GM23338 (cell line): ENCODE measurements at regions not wholly inside any gene's neighbourhood (a gene's known extent, or its start where the extent isn't known, plus 50 kb on each side); places are given as distances from the start of the nearest gene placed in this dataset.

Experiments used
- ATAC-seq: fragments of 200-7000 bp; cut with Tn5 transposase; 3 replicates; pipeline ENCODE4 v1.9.1; 2020
- DNase-seq: peaks from one replicate; pipeline ENCODE4 v3.0.0-alpha.2; 2015; ENCODE audit warnings: low spot score
- H2AFZ ChIP-seq: fragments of 200-600 bp; sonication (generic); 2 replicates; pipeline ENCODE4 v1.8.0; 2016; ENCODE audit warnings: antibody characterized with exemption, mild to moderate bottlenecking, moderate library complexity
- H3F3A ChIP-seq: fragments of 200-600 bp; sonication (generic); replicated peaks from 2 replicates; pipeline ENCODE4 v1.8.0; 2017; ENCODE audit warnings: antibody characterized with exemption, mixed run types, low read depth
- H3K27ac ChIP-seq: fragments of 200-600 bp; sonication (generic); 2 replicates; pipeline ENCODE4 v1.6.1; 2016; ENCODE audit warnings: low read depth
- H3K27me3 ChIP-seq: fragments of 200-600 bp; sonication (generic); 2 replicates; pipeline ENCODE4 v1.8.0; 2016; ENCODE audit warnings: mild to moderate bottlenecking, mixed run types, moderate library complexity; ENCODE audit not compliant: insufficient read depth
- H3K36me3 ChIP-seq: fragments of 200-600 bp; sonication (generic); 2 replicates; pipeline ENCODE4 v1.8.0; 2016; ENCODE audit warnings: mild to moderate bottlenecking; ENCODE audit not compliant: insufficient read depth
- H3K4me1 ChIP-seq: fragments of 200-600 bp; sonication (generic); 2 replicates; pipeline ENCODE4 v1.8.0; 2016; ENCODE audit warnings: mild to moderate bottlenecking, moderate library complexity; ENCODE audit not compliant: insufficient read depth
- H3K4me2 ChIP-seq: fragments of 200-600 bp; sonication (generic); 2 replicates; pipeline ENCODE4 v1.7.1; 2017; ENCODE audit warnings: mixed run types
- H3K4me3 ChIP-seq: fragments of 200-600 bp; sonication (generic); 2 replicates; pipeline ENCODE4 v1.6.1; 2016; ENCODE audit warnings: mixed run types
- H3K79me2 ChIP-seq: fragments of 200-600 bp; sonication (generic); replicated peaks from 2 replicates; pipeline ENCODE4 v1.8.0; 2017; ENCODE audit warnings: mild to moderate bottlenecking; ENCODE audit not compliant: insufficient read depth
- H3K9me2 ChIP-seq: fragments of 200-600 bp; sonication (generic); 2 replicates; pipeline ENCODE4 v1.8.0; 2017; ENCODE audit not compliant: insufficient read depth
- H4K20me1 ChIP-seq: fragments of 200-600 bp; sonication (generic); replicated peaks from 2 replicates; pipeline ENCODE4 v1.8.0; 2017; ENCODE audit warnings: mild to moderate bottlenecking; ENCODE audit not compliant: insufficient read depth
- H3K27ac Mint-ChIP-seq: 2 replicates; pipeline ENCODE4 v1.8.0; 2020; ENCODE audit warnings: inconsistent platforms, mild to moderate bottlenecking, moderate library complexity, mixed read lengths
- H3K27me3 Mint-ChIP-seq: 3 replicates; pipeline ENCODE4 v1.8.0; 2022; ENCODE audit warnings: low read depth, mild to moderate bottlenecking, moderate library complexity, mixed read lengths, inconsistent platforms; ENCODE audit not compliant: insufficient read depth, poor library complexity
- H3K36me3 Mint-ChIP-seq: 3 replicates; pipeline ENCODE4 v1.8.0; 2021; ENCODE audit warnings: low read depth, mild to moderate bottlenecking, inconsistent platforms, moderate library complexity, mixed read lengths
- H3K4me1 Mint-ChIP-seq: 3 replicates; pipeline ENCODE4 v1.8.0; 2020; ENCODE audit warnings: mild to moderate bottlenecking, inconsistent platforms, mixed read lengths
- H3K4me3 Mint-ChIP-seq: 3 replicates; pipeline ENCODE4 v1.8.0; 2021; ENCODE audit warnings: moderate library complexity, mild to moderate bottlenecking, inconsistent platforms, mixed read lengths
- H3K9me3 Mint-ChIP-seq: 3 replicates; pipeline ENCODE4 v1.8.0; 2020; ENCODE audit warnings: moderate library complexity, mild to moderate bottlenecking, inconsistent platforms, mixed read lengths
- CREB1 ChIP-seq: fragments of 250-450 bp; sonication (Bioruptor Pico); IDR thresholded peaks from 2 replicates; pipeline ENCODE4 v1.5.0; 2020; ENCODE audit warnings: low read depth, mild to moderate bottlenecking, moderate library complexity
- CTCF ChIP-seq, 2 experiments: fragments of 200-600 bp in 1 of 2; sonication (generic) in 1 of 2; conservative IDR thresholded peaks; 2 replicates each; pipeline versions ENCODE4 v1.5.1 to v1.6.1; 2016 to 2017; ENCODE audit warnings: antibody characterized with exemption in 2 of 2, low read depth in 2 of 2, mild to moderate bottlenecking in 2 of 2, moderate library complexity in 1 of 2
- EZH2 ChIP-seq: fragments of 200-600 bp; sonication (generic); IDR thresholded peaks from one replicate; pipeline ENCODE4 v1.8.0; 2017; ENCODE audit warnings: antibody characterized with exemption, mild to moderate bottlenecking, low read depth; ENCODE audit not compliant: unreplicated experiment
- JUNB ChIP-seq: IDR thresholded peaks from one replicate; pipeline ENCODE4 v1.6.1; 2016; ENCODE audit warnings: antibody characterized with exemption; ENCODE audit not compliant: unreplicated experiment
- POLR2AphosphoS5 ChIP-seq: IDR thresholded peaks from 2 replicates; pipeline ENCODE4 v1.6.1; 2016; ENCODE audit warnings: antibody characterized with exemption, low read depth
- STAT1 ChIP-seq: IDR thresholded peaks from one replicate; pipeline ENCODE4 v1.6.1; 2016; ENCODE audit warnings: antibody characterized with exemption; ENCODE audit not compliant: unreplicated experiment
- ZNF114 ChIP-seq: fragments of 250-450 bp; sonication (Bioruptor Pico); IDR thresholded peaks from 2 replicates; pipeline ENCODE4 v1.5.0; 2020; ENCODE audit warnings: mild to moderate bottlenecking, moderate library complexity
- ZNF331 ChIP-seq: fragments of 250-450 bp; sonication (Bioruptor Pico); IDR thresholded peaks from 2 replicates; pipeline ENCODE4 v1.5.0; 2020; ENCODE audit warnings: low read depth, mild to moderate bottlenecking, moderate library complexity
- TF ChIP-seq, protein P1 (sequence below): IDR thresholded peaks from 2 replicates; pipeline ENCODE4 v1.6.1; 2016; ENCODE audit warnings: antibody characterized with exemption
- TF ChIP-seq, protein P2 (sequence below): fragments of 250-450 bp; sonication (Bioruptor Pico); IDR thresholded peaks from 2 replicates; pipeline ENCODE4 v1.5.0; 2020; ENCODE audit warnings: mild to moderate bottlenecking, moderate library complexity

- no peaks in the 10 kb centered on the region for H3F3A ChIP-seq
Observed at GRCh38 chr1:4394366-4394765, 260.0 kb upstream of the AJAP1 start.

More at GRCh38 chr1:4394366-4394765, 260.0 kb upstream of the AJAP1 start:
- no peak overlapping the region for H3K27ac ChIP-seq
- no peaks in the 10 kb centered on the region; the same call in 1 of the 2 replicates for H3K36me3 ChIP-seq
- no peaks in the 10 kb centered on the region for H3K9me2 ChIP-seq
- H3K79me2 ChIP-seq, result no peaks in the 10 kb centered on the region
- no peak overlapping the region for H3K4me3 ChIP-seq
- H3K27me3 Mint-ChIP-seq, result peaks cover 8% of the 10 kb centered on the region
- H4K20me1 ChIP-seq, result no peaks in the 10 kb centered on the region
- no peaks in the 10 kb centered on the region for H3K27me3 ChIP-seq
- no peak for TF ChIP-seq ZNF331 (CRISPR knock-in tag)
- TF ChIP-seq EZH2, result no peak
- no peak for TF ChIP-seq POLR2AphosphoS5
- TF ChIP-seq, protein P1, sequence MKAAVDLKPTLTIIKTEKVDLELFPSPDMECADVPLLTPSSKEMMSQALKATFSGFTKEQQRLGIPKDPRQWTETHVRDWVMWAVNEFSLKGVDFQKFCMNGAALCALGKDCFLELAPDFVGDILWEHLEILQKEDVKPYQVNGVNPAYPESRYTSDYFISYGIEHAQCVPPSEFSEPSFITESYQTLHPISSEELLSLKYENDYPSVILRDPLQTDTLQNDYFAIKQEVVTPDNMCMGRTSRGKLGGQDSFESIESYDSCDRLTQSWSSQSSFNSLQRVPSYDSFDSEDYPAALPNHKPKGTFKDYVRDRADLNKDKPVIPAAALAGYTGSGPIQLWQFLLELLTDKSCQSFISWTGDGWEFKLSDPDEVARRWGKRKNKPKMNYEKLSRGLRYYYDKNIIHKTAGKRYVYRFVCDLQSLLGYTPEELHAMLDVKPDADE, result no peak
- no peak for TF ChIP-seq ZNF114 (CRISPR knock-in tag)
- no peak for TF ChIP-seq CREB1 (CRISPR knock-in tag)
- TF ChIP-seq JUNB, result no peak
- no peak for TF ChIP-seq STAT1
- TF ChIP-seq, protein P2, sequence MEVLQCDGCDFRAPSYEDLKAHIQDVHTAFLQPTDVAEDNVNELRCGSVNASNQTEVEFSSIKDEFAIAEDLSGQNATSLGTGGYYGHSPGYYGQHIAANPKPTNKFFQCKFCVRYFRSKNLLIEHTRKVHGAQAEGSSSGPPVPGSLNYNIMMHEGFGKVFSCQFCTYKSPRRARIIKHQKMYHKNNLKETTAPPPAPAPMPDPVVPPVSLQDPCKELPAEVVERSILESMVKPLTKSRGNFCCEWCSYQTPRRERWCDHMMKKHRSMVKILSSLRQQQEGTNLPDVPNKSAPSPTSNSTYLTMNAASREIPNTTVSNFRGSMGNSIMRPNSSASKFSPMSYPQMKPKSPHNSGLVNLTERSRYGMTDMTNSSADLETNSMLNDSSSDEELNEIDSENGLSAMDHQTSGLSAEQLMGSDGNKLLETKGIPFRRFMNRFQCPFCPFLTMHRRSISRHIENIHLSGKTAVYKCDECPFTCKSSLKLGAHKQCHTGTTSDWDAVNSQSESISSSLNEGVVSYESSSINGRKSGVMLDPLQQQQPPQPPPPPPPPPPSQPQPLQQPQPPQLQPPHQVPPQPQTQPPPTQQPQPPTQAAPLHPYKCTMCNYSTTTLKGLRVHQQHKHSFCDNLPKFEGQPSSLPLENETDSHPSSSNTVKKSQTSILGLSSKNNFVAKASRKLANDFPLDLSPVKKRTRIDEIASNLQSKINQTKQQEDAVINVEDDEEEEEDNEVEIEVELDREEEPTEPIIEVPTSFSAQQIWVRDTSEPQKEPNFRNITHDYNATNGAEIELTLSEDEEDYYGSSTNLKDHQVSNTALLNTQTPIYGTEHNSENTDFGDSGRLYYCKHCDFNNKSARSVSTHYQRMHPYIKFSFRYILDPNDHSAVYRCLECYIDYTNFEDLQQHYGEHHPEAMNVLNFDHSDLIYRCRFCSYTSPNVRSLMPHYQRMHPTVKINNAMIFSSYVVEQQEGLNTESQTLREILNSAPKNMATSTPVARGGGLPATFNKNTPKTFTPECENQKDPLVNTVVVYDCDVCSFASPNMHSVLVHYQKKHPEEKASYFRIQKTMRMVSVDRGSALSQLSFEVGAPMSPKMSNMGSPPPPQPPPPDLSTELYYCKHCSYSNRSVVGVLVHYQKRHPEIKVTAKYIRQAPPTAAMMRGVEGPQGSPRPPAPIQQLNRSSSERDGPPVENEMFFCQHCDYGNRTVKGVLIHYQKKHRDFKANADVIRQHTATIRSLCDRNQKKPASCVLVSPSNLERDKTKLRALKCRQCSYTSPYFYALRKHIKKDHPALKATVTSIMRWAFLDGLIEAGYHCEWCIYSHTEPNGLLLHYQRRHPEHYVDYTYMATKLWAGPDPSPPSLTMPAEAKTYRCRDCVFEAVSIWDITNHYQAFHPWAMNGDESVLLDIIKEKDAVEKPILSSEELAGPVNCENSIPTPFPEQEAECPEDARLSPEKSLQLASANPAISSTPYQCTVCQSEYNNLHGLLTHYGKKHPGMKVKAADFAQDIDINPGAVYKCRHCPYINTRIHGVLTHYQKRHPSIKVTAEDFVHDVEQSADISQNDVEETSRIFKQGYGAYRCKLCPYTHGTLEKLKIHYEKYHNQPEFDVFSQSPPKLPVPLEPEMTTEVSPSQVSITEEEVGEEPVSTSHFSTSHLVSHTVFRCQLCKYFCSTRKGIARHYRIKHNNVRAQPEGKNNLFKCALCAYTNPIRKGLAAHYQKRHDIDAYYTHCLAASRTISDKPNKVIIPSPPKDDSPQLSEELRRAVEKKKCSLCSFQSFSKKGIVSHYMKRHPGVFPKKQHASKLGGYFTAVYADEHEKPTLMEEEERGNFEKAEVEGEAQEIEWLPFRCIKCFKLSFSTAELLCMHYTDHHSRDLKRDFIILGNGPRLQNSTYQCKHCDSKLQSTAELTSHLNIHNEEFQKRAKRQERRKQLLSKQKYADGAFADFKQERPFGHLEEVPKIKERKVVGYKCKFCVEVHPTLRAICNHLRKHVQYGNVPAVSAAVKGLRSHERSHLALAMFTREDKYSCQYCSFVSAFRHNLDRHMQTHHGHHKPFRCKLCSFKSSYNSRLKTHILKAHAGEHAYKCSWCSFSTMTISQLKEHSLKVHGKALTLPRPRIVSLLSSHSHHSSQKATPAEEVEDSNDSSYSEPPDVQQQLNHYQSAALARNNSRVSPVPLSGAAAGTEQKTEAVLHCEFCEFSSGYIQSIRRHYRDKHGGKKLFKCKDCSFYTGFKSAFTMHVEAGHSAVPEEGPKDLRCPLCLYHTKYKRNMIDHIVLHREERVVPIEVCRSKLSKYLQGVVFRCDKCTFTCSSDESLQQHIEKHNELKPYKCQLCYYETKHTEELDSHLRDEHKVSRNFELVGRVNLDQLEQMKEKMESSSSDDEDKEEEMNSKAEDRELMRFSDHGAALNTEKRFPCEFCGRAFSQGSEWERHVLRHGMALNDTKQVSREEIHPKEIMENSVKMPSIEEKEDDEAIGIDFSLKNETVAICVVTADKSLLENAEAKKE, result no peak
- TF ChIP-seq CTCF (conservative IDR thresholded peaks at IDR 0.05; ENCODE audit: low read depth in 2 of 2), result no peak
- no peak overlapping the region for H3K27ac Mint-ChIP-seq
- ATAC-seq (no peak), DNase-seq (no peak)
- peaks cover 56% of the 10 kb centered on the region for H3K36me3 Mint-ChIP-seq
- peaks cover 3% of the 10 kb centered on the region; the same call in 1 of the 3 replicates for H3K4me1 Mint-ChIP-seq
- H3K9me3 Mint-ChIP-seq, result peaks cover 100% of the 10 kb centered on the region
- H3K4me3 Mint-ChIP-seq, result no peak overlapping the region
- H3K4me2 ChIP-seq, result no peak overlapping the region
- H2AFZ ChIP-seq, result no peak overlapping the region
- H3K4me1 ChIP-seq, result no peaks in the 10 kb centered on the region
